CD4-positive, alpha-beta memory T cell (primary cell): ENCODE measurements at regions not wholly inside any gene's neighbourhood (a gene's known extent, or its start where the extent isn't known, plus 50 kb on each side); places are given as distances from the start of the nearest gene placed in this dataset.

ENCODE experiments used
- CTCF ChIA-PET: fragments of 350-600 bp; sonication (Branson Sonifier 250); formaldehyde crosslinking; loops from one replicate; lab custom pipeline; 2021; ENCODE audit warnings: inconsistent platforms; ENCODE audit not compliant: partially characterized antibody; lab: Charles Lee
- POLR2A ChIA-PET: fragments of 350-600 bp; sonication (Branson Sonifier 250); formaldehyde crosslinking; loops from one replicate; lab custom pipeline; 2021; ENCODE audit not compliant: partially characterized antibody; lab: Charles Lee
- DNase-seq, 5 donors: peaks; one replicate each; pipeline versions ENCODE4 v3.0.0 to v3.0.0-alpha.2; 2020 to 2022; ENCODE audit warnings: mixed read lengths in 1 of 5
- H3K27ac ChIP-seq: one replicate; pipeline ENCODE4 v1.7.0; 2013; ENCODE audit warnings: low read depth, low read length
- H3K27me3 ChIP-seq: 2 replicates; pipeline ENCODE4 v1.7.0; 2013; ENCODE audit warnings: mild to moderate bottlenecking, low read length, moderate library complexity; ENCODE audit not compliant: insufficient read depth
- H3K36me3 ChIP-seq: 2 replicates; pipeline ENCODE4 v1.7.0; 2013; ENCODE audit warnings: mild to moderate bottlenecking, low read length, moderate library complexity; ENCODE audit not compliant: insufficient read depth
- H3K4me1 ChIP-seq: 2 replicates; pipeline ENCODE4 v1.7.0; 2013; ENCODE audit warnings: mild to moderate bottlenecking, low read length, moderate library complexity; ENCODE audit not compliant: insufficient read depth
- H3K4me3 ChIP-seq, 2 donors: one replicate each; pipeline ENCODE4 v1.7.0; 2013; ENCODE audit warnings: low read length in 2 of 2, mild to moderate bottlenecking in 1 of 2
- H3K9me3 ChIP-seq, 2 donors: one replicate each; pipeline ENCODE4 v1.7.0; 2013; ENCODE audit warnings: low read length in 2 of 2, control low read depth in 1 of 2; ENCODE audit not compliant: control insufficient read depth in 1 of 2
- H3K27ac Mint-ChIP-seq, 7 donors: one replicate each; pipeline ENCODE4 v1.8.0; 2020 to 2021; ENCODE audit warnings: mixed read lengths in 7 of 7, mild to moderate bottlenecking in 6 of 7, inconsistent platforms in 3 of 7, moderate library complexity in 3 of 7
- H3K27me3 Mint-ChIP-seq, 2 donors: one replicate each; pipeline ENCODE4 v1.8.0; 2020 to 2021; ENCODE audit warnings: mixed read lengths in 2 of 2
- H3K36me3 Mint-ChIP-seq, 2 donors: one replicate each; pipeline ENCODE4 v1.8.0; 2020 to 2021; ENCODE audit warnings: mixed read lengths in 2 of 2, inconsistent platforms in 1 of 2, mild to moderate bottlenecking in 1 of 2
- H3K4me1 Mint-ChIP-seq, 4 donors: one replicate each; pipeline ENCODE4 v1.8.0; 2020 to 2021; ENCODE audit warnings: mixed read lengths in 4 of 4, mild to moderate bottlenecking in 1 of 4
- H3K4me3 Mint-ChIP-seq, 8 donors: one replicate each; pipeline ENCODE4 v1.8.0; 2020 to 2021; ENCODE audit warnings: mixed read lengths in 8 of 8, mild to moderate bottlenecking in 7 of 8, moderate library complexity in 6 of 8, inconsistent platforms in 3 of 8
- H3K9me3 Mint-ChIP-seq, 8 donors: one replicate each; pipeline ENCODE4 v1.8.0; 2020 to 2021; ENCODE audit warnings: mixed read lengths in 8 of 8, mild to moderate bottlenecking in 5 of 8, inconsistent platforms in 3 of 8, moderate library complexity in 1 of 8
- intact Hi-C: fragments of 100-400 bp; cut with micrococcal nuclease; formaldehyde crosslinking; loops from one replicate; pipeline ENCODE4 v1.15.1; 2023

DNA sequence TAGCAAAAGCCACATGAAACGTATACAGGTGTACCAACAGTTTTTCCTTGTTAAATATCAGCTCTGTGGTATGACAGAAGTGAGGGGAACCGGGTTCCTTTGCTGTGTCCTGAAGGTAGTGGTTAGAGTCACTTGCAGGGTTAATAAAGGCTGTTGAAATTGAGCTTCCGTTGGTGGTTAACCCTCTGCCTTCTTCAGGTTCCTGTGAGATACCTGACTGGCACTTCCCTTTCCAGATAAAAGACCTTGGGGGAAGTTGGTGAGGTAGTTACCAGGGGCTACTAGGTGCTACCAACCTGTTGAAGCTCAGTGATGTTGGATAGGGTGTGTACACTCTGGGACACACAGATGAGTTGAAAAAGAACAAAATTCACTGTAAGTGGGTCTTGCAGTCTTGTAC, 384.1 kb downstream of the GATA3 start:
- peak overlapping the region; percentile 48 to 90 (median 77) for H3K27ac Mint-ChIP-seq
- H3K36me3 ChIP-seq, result no peaks in the 10 kb centered on the region
- DNase-seq, result peak; percentile 60 to 73 (median 67)
- H3K4me1 Mint-ChIP-seq, result peaks cover 31 to 46% (median 39%) of the 10 kb centered on the region in 4 donors
- no peaks in the 10 kb centered on the region for H3K36me3 Mint-ChIP-seq
- H3K9me3 Mint-ChIP-seq, result no peaks in the 10 kb centered on the region
- no peak overlapping the region for H3K4me3 ChIP-seq
- no peaks in the 10 kb centered on the region for H3K9me3 ChIP-seq
- ChIA-PET POLR2A (interaction anchor here (1.0 to 2.3 kb wide), 10 partner anchors 9 to 385 kb away, joined by 3 to 17 read pairs (median 6); no protein-coding TSS in a partner anchor), CTCF (interaction anchor here (1.0 to 1.2 kb wide), 3 partner anchors 12 to 386 kb away, joined by 3 to 4 read pairs (median 3); no protein-coding TSS in a partner anchor)
- H3K27me3 ChIP-seq, result no peaks in the 10 kb centered on the region
- H3K27me3 Mint-ChIP-seq, result no peaks in the 10 kb centered on the region
- peak overlapping the region in 6 of 8 donors; percentile 31 to 79 (median 51) for H3K4me3 Mint-ChIP-seq
- H3K4me1 ChIP-seq, result peaks cover 28% of the 10 kb centered on the region
- no peak overlapping the region for H3K27ac ChIP-seq
- intact Hi-C loops, result no loop called here

GRCh38 chr10:8439040-8439439, 384.6 kb downstream of the GATA3 start:
- Histone ChIP-seq H3K27ac (no peak overlapping the region), H3K27me3 (no peaks in the 10 kb centered on the region), H3K4me3 (no peak overlapping the region), H3K9me3 (no peaks in the 10 kb centered on the region), H3K4me1 (peaks cover 28% of the 10 kb centered on the region), H3K36me3 (no peaks in the 10 kb centered on the region)
- no peak for DNase-seq
- ChIA-PET POLR2A (interaction anchor here (1.0 to 2.3 kb wide), 10 partner anchors 10 to 386 kb away, joined by 3 to 17 read pairs (median 6); no protein-coding TSS in a partner anchor), CTCF (interaction anchor here (1.0 to 1.2 kb wide), 3 partner anchors 12 to 387 kb away, joined by 3 to 4 read pairs (median 3); no protein-coding TSS in a partner anchor)
- Mint-ChIP-seq H3K27ac (peak overlapping the region; percentile 15 to 90 (median 77)), H3K27me3 (no peaks in the 10 kb centered on the region), H3K4me3 (peak overlapping the region in 6 of 8 donors; percentile 31 to 79 (median 41)), H3K36me3 (no peaks in the 10 kb centered on the region), H3K4me1 (peaks cover 33 to 46% (median 40%) of the 10 kb centered on the region in 4 donors), H3K9me3 (no peaks in the 10 kb centered on the region)
- intact Hi-C loops, result no loop called here

DNA sequence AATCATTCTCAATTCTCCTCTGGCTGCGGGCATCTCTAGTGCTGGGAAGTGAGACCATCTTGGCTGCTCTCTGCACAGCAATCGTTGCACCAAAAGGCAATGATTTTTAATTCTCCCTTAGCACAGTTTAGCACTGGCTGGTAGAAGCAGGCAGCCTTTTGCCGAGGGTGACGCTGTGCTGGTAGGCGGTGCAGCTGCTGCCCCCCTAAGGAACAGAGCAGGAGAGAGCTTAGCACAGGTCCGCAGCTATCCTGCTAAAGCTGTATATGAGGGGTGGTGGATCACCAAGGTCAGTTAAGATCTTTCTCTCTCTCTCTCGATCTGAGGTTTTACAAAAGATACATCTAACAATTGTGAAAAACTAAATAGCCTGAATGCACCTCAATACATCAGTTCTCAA, 390.1 kb downstream of the GATA3 start:
- DNase-seq, result peak in 4 of 5 donors; percentile 21 to 35 (median 26)
- H3K27ac ChIP-seq, result no peak overlapping the region
- no peaks in the 10 kb centered on the region for H3K36me3 ChIP-seq
- ChIA-PET CTCF (interaction anchor here (1.0 to 3.6 kb wide), 11 partner anchors 13 to 392 kb away, joined by 3 to 13 read pairs (median 5); no protein-coding TSS in a partner anchor), POLR2A (interaction anchor here (1.0 to 2.2 kb wide), 2 partner anchors 112 to 388 kb away, joined by 3 to 11 read pairs; no protein-coding TSS in a partner anchor)
- no peak overlapping the region for H3K4me3 ChIP-seq
- no peaks in the 10 kb centered on the region for H3K27me3 ChIP-seq
- Mint-ChIP-seq H3K4me3 (no peak overlapping the region), H3K27me3 (no peaks in the 10 kb centered on the region), H3K36me3 (no peaks in the 10 kb centered on the region), H3K9me3 (no peaks in the 10 kb centered on the region), H3K27ac (peak overlapping the region in 3 of 7 donors; percentile 12 to 65 (median 24)), H3K4me1 (peaks cover 5 to 19% (median 12%) of the 10 kb centered on the region in 4 donors)
- peaks cover 6% of the 10 kb centered on the region for H3K4me1 ChIP-seq
- H3K9me3 ChIP-seq, result no peaks in the 10 kb centered on the region
- intact Hi-C loops, result no loop called here

DNA sequence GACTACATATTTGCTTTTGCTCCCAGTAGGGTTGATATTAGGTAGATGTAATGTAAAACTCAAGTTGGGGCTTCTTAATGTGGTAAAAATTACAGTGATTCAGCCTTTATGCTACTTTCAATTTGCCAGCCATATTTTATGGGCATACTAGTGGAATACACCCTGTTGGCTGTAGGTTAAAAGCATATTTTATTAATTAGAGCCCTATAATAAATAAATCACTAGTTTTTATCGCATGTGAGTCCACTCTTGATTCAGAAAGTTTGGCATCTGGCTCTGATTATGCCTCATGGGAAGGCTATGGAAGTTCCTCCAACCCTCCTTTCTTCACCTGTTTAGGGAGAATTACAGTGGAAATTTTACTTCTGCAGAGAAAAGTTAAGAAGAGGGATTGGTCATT, 390.9 kb downstream of the GATA3 start:
- intact Hi-C loops, result no loop called here
- no peak for DNase-seq
- no peaks in the 10 kb centered on the region for H3K36me3 ChIP-seq
- ChIA-PET CTCF (interaction anchor here (1.0 to 3.6 kb wide), 9 partner anchors 14 to 393 kb away, joined by 3 to 13 read pairs (median 5); no protein-coding TSS in a partner anchor), POLR2A (interaction anchor here (1.0 to 2.2 kb wide), 2 partner anchors 113 to 389 kb away, joined by 3 to 11 read pairs; no protein-coding TSS in a partner anchor)
- Mint-ChIP-seq H3K4me1 (peaks cover 5 to 15% (median 10%) of the 10 kb centered on the region in 4 donors), H3K27me3 (no peaks in the 10 kb centered on the region), H3K9me3 (no peaks in the 10 kb centered on the region), H3K27ac (no peak overlapping the region), H3K36me3 (no peaks in the 10 kb centered on the region), H3K4me3 (no peak overlapping the region)
- peaks cover 6% of the 10 kb centered on the region for H3K4me1 ChIP-seq
- no peaks in the 10 kb centered on the region for H3K27me3 ChIP-seq
- H3K9me3 ChIP-seq, result no peaks in the 10 kb centered on the region
- H3K4me3 ChIP-seq, result no peak overlapping the region
- no peak overlapping the region for H3K27ac ChIP-seq

- no peaks in the 10 kb centered on the region for H3K36me3 ChIP-seq
- Mint-ChIP-seq H3K27ac (no peak overlapping the region), H3K27me3 (no peaks in the 10 kb centered on the region), H3K4me3 (no peak overlapping the region), H3K4me1 (peaks cover 0 to 8% (median 1%) of the 10 kb centered on the region in 4 donors), H3K9me3 (no peaks in the 10 kb centered on the region), H3K36me3 (no peaks in the 10 kb centered on the region)
- no peak overlapping the region for H3K4me3 ChIP-seq
- H3K27me3 ChIP-seq, result no peaks in the 10 kb centered on the region
- intact Hi-C loops, result no loop called here
- no peak overlapping the region for H3K27ac ChIP-seq
- CTCF ChIA-PET, result interaction anchor here (0.6 kb wide), 1 partner anchor 63 kb away, joined by 5 read pairs; no protein-coding TSS in a partner anchor
- H3K4me1 ChIP-seq, result no peaks in the 10 kb centered on the region
- no peaks in the 10 kb centered on the region for H3K9me3 ChIP-seq
- no peak for DNase-seq
- POLR2A ChIA-PET, result interaction anchor here (0.9 kb wide), 1 partner anchor 9 kb away, joined by 3 read pairs; no protein-coding TSS in a partner anchor
Measured at GRCh38 chr10:8449909-8450308, 395.4 kb downstream of the GATA3 start.

DNA sequence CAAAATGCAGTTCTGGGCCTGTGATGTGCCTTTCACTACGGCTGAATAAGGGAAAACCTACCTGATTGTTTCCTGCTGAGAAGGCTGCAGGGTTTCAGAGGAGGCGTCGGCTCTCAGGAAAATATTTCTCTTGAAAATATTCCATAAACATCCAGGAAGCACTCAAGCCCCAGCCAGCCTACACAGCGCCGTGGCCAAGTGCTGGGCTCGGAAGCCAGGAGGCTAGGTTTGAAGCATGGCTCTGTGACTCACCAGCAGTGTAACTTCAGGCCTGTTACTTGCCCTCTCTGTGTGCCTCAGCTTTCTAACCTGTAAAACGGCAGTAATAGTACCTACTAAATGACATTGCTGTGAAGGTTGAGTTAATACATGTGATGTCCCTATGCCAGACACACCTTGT, 399.1 kb downstream of the GATA3 start:
- peaks cover 0 to 8% (median 2%) of the 10 kb centered on the region in 8 donors for H3K9me3 Mint-ChIP-seq

GRCh38 chr10:8454357-8454756, 399.9 kb downstream of the GATA3 start:
- DNase-seq, result no peak
- peak overlapping the region in 1 of 7 donors; percentile 75 for H3K27ac Mint-ChIP-seq
- ChIA-PET POLR2A (no interaction called here), CTCF (no interaction called here)
- Histone ChIP-seq H3K27ac (no peak overlapping the region), H3K9me3 (no peaks in the 10 kb centered on the region), H3K4me3 (no peak overlapping the region), H3K4me1 (no peaks in the 10 kb centered on the region), H3K36me3 (no peaks in the 10 kb centered on the region), H3K27me3 (no peaks in the 10 kb centered on the region)
- H3K4me1 Mint-ChIP-seq, result peaks cover 0 to 8% (median 1%) of the 10 kb centered on the region in 4 donors
- H3K27me3 Mint-ChIP-seq, result peaks cover 3% of the 10 kb centered on the region in 2 donors
- no peak overlapping the region for H3K4me3 Mint-ChIP-seq
- H3K9me3 Mint-ChIP-seq, result peaks cover 0 to 9% (median 2%) of the 10 kb centered on the region in 8 donors
- intact Hi-C loops, result no loop called here
- peaks cover 0 to 3% of the 10 kb centered on the region in 2 donors for H3K36me3 Mint-ChIP-seq

More for the DNA sequence above, 399.1 kb downstream of the GATA3 start:
- H3K27me3 ChIP-seq, result no peaks in the 10 kb centered on the region
- no peaks in the 10 kb centered on the region for H3K36me3 Mint-ChIP-seq
- no peaks in the 10 kb centered on the region for H3K4me1 ChIP-seq
- H3K27me3 Mint-ChIP-seq, result peaks cover 0 to 1% of the 10 kb centered on the region in 2 donors
- peak overlapping the region in 1 of 7 donors; percentile 58 for H3K27ac Mint-ChIP-seq
- intact Hi-C loops, result no loop called here
- no peak overlapping the region for H3K4me3 ChIP-seq
- ChIA-PET CTCF (no interaction called here), POLR2A (no interaction called here)
- peaks cover 0 to 8% (median 1%) of the 10 kb centered on the region in 4 donors for H3K4me1 Mint-ChIP-seq
- no peak overlapping the region for H3K27ac ChIP-seq
- H3K9me3 ChIP-seq, result no peaks in the 10 kb centered on the region
- H3K4me3 Mint-ChIP-seq, result no peak overlapping the region
- H3K36me3 ChIP-seq, result no peaks in the 10 kb centered on the region
- DNase-seq, result no peak
